Neural crest cell (in vitro differentiated cells): ENCODE measurements at regions not wholly inside any gene's neighbourhood (a gene's known extent, or its start where the extent isn't known, plus 50 kb on each side); places are given as distances from the start of the nearest gene placed in this dataset.

Experiments used
- DNase-seq: peaks from one replicate; pipeline ENCODE4 v3.0.0; 2021; ENCODE audit warnings: low read depth, mixed read lengths, low spot score
- H3K27ac Mint-ChIP-seq: one replicate; pipeline ENCODE4 v1.8.0; 2021; ENCODE audit warnings: mild to moderate bottlenecking, mixed read lengths; ENCODE audit not compliant: unreplicated experiment
- H3K27me3 Mint-ChIP-seq: 2 replicates; pipeline ENCODE4 v1.8.0; 2021; ENCODE audit warnings: low read depth, mild to moderate bottlenecking, mixed read lengths
- H3K36me3 Mint-ChIP-seq: 2 replicates; pipeline ENCODE4 v1.8.0; 2021; ENCODE audit warnings: low read depth, mild to moderate bottlenecking, mixed read lengths
- H3K4me1 Mint-ChIP-seq: 2 replicates; pipeline ENCODE4 v1.8.0; 2021; ENCODE audit warnings: mixed read lengths
- H3K4me3 Mint-ChIP-seq: one replicate; pipeline ENCODE4 v1.8.0; 2021; ENCODE audit warnings: mild to moderate bottlenecking, mixed read lengths
- H3K9me3 Mint-ChIP-seq: 2 replicates; pipeline ENCODE4 v1.8.0; 2021; ENCODE audit warnings: mixed read lengths
- CTCF ChIP-seq: fragments of 200-600 bp; sonication (generic); conservative IDR thresholded peaks from 2 replicates; pipeline ENCODE4 v1.5.0; 2021; ENCODE audit warnings: antibody characterized with exemption, mild to moderate bottlenecking

- H3K4me1 Mint-ChIP-seq = peaks cover 34% of the 10 kb centered on the region
- H3K4me3 Mint-ChIP-seq = peak overlapping the region; percentile 33
- peaks cover 19% of the 10 kb centered on the region for H3K9me3 Mint-ChIP-seq
- no peak for DNase-seq
- no peak for TF ChIP-seq CTCF
- H3K27ac Mint-ChIP-seq = no peak overlapping the region
- peaks cover 8% of the 10 kb centered on the region for H3K36me3 Mint-ChIP-seq
- H3K27me3 Mint-ChIP-seq = no peaks in the 10 kb centered on the region
Measured at GRCh38 chr6:113320653-113321052, 536.5 kb upstream of the MARCKS start.

- Mint-ChIP-seq H3K36me3 (peaks cover 13% of the 10 kb centered on the region), H3K4me3 (no peak overlapping the region), H3K4me1 (peaks cover 43% of the 10 kb centered on the region), H3K27me3 (no peaks in the 10 kb centered on the region), H3K27ac (peak overlapping the region; percentile 23), H3K9me3 (peaks cover 24% of the 10 kb centered on the region)
- no peak for DNase-seq
- no peak for TF ChIP-seq CTCF
Measured at GRCh38 chr6:113326781-113327180, 530.4 kb upstream of the MARCKS start.

DNA sequence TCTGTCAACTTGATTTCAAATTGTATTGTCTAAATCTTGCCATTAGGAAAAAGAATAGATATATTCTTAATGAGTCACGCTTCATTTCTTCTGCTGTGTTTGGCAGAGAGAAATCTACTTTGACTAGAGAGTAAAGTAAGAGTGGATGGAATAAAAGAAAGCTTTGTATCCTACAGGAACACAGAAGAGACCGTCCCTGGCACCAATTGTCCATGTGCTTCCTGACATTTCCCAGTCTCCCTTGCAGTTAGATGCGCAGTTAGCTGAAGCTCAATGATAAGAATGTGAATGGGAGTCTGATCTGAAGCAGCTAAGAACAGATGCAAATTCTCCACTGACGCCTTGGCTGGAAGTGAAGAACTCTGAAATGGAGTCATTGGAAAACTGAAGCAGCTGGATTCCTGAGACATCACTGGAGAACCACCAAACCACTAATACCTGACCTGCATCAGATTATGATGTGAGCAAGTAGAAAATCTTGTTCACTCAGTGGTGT, 528.2 kb upstream of the MARCKS start:
- H3K36me3 Mint-ChIP-seq = peaks cover 20% of the 10 kb centered on the region
- no peak overlapping the region for H3K27ac Mint-ChIP-seq
- H3K4me1 Mint-ChIP-seq = peaks cover 47% of the 10 kb centered on the region
- no peaks in the 10 kb centered on the region for H3K27me3 Mint-ChIP-seq
- H3K9me3 Mint-ChIP-seq = peaks cover 28% of the 10 kb centered on the region
- TF ChIP-seq CTCF = no peak
- DNase-seq = peak; percentile 5
- H3K4me3 Mint-ChIP-seq = peak overlapping the region; percentile 33

GRCh38 chr6:113329942-113330635, 527.1 kb upstream of the MARCKS start:
- peaks cover 22% of the 10 kb centered on the region for H3K9me3 Mint-ChIP-seq
- H3K36me3 Mint-ChIP-seq = peaks cover 14% of the 10 kb centered on the region
- no peak for DNase-seq
- peak overlapping the region; percentile 68 for H3K27ac Mint-ChIP-seq
- TF ChIP-seq CTCF = no peak
- peaks cover 47% of the 10 kb centered on the region for H3K4me1 Mint-ChIP-seq
- H3K4me3 Mint-ChIP-seq = no peak overlapping the region
- H3K27me3 Mint-ChIP-seq = no peaks in the 10 kb centered on the region

GRCh38 chr6:113330636-113330946, 526.6 kb upstream of the MARCKS start:
- Mint-ChIP-seq H3K27ac (no peak overlapping the region), H3K4me3 (no peak overlapping the region), H3K27me3 (no peaks in the 10 kb centered on the region), H3K9me3 (peaks cover 17% of the 10 kb centered on the region), H3K4me1 (peaks cover 47% of the 10 kb centered on the region), H3K36me3 (peaks cover 15% of the 10 kb centered on the region)
- no peak for DNase-seq
- TF ChIP-seq CTCF = no peak
